H1 (cell line): ENCODE measurements at regions not wholly inside any gene's neighbourhood (a gene's known extent, or its start where the extent isn't known, plus 50 kb on each side); places are given as distances from the start of the nearest gene placed in this dataset.

Experiments used
- CTCF ChIA-PET: fragments of 300-600 bp; sonication (Branson Sonifier 250); formaldehyde crosslinking; loops from one replicate; lab custom pipeline; 2021; ENCODE audit not compliant: partially characterized antibody; lab: Charles Lee
- POLR2A ChIA-PET: fragments of 300-600 bp; sonication (Branson Sonifier 250); formaldehyde crosslinking; loops from one replicate; lab custom pipeline; 2021; ENCODE audit warnings: inconsistent platforms; ENCODE audit not compliant: partially characterized antibody; lab: Charles Lee
- DNase-seq, 2 experiments: peaks; one replicate each; pipeline versions ENCODE4 v3.0.0 to v3.0.0-alpha.2; 2010 to 2022; ENCODE audit warnings: low spot score in 2 of 2, low read depth in 1 of 2, mixed read lengths in 1 of 2
- FAIRE-seq: peaks from 2 replicates; lab custom pipeline; 2011; peaks lifted over from hg19 to GRCh38; lab: Jason Lieb, UNC
- H2AFZ ChIP-seq: 2 replicates; pipeline ENCODE4 v1.8.1; 2012; ENCODE audit warnings: low read length, inconsistent platforms
- H2AK5ac ChIP-seq: 2 replicates; pipeline ENCODE4 v1.6.1; 2013; ENCODE audit warnings: low read depth, low read length
- H2BK120ac ChIP-seq: replicated peaks from 2 replicates; pipeline ENCODE3; 2013; ENCODE audit warnings: low read depth, low read length, inconsistent platforms
- H2BK12ac ChIP-seq: 2 replicates; pipeline ENCODE4 v1.6.1; 2013; ENCODE audit warnings: low read depth, low read length
- H2BK15ac ChIP-seq: 2 replicates; pipeline ENCODE4 v1.6.1; 2013; ENCODE audit warnings: low read length
- H2BK20ac ChIP-seq: 2 replicates; pipeline ENCODE4 v1.6.1; 2013; ENCODE audit warnings: low read length
- H2BK5ac ChIP-seq: 2 replicates; pipeline ENCODE4 v1.6.1; 2013; ENCODE audit warnings: low read depth, low read length
- H3K14ac ChIP-seq: 2 replicates; pipeline ENCODE4 v1.6.1; 2013; ENCODE audit warnings: inconsistent platforms; ENCODE audit not compliant: insufficient read length
- H3K18ac ChIP-seq: 2 replicates; pipeline ENCODE4 v1.6.1; 2013; ENCODE audit warnings: low read length; ENCODE audit errors: extremely low read depth
- H3K23ac ChIP-seq: 2 replicates; pipeline ENCODE4 v1.6.1; 2013; ENCODE audit warnings: inconsistent platforms; ENCODE audit not compliant: insufficient read length
- H3K23me2 ChIP-seq: 2 replicates; pipeline ENCODE4 v1.6.1; 2013; ENCODE audit warnings: low read depth, low read length
- H3K27ac ChIP-seq: 2 replicates; pipeline ENCODE4 v1.6.1; 2011; ENCODE audit warnings: low read depth, low read length, inconsistent platforms
- H3K27me3 ChIP-seq, 4 experiments: replicated peaks in 1 of 4; 1 replicate in 1 of 4; 2 replicates in 3 of 4; pipeline versions ENCODE4 v1.6.1 to v1.8.1; 2011 to 2013; ENCODE audit warnings: low read length in 3 of 4, mild to moderate bottlenecking in 3 of 4, inconsistent platforms in 2 of 4, mixed read lengths in 2 of 4, moderate library complexity in 1 of 4; ENCODE audit not compliant: control insufficient read depth in 3 of 4, insufficient read depth in 3 of 4; ENCODE audit errors: extremely low read depth in 1 of 4
- H3K36me3 ChIP-seq, 4 experiments: 2 replicates each; pipeline versions ENCODE4 v1.6.1 to v1.8.1; 2011 to 2013; ENCODE audit warnings: mild to moderate bottlenecking in 4 of 4, low read length in 3 of 4, moderate library complexity in 2 of 4, control low read depth in 1 of 4, inconsistent platforms in 1 of 4; ENCODE audit not compliant: insufficient read depth in 4 of 4, control insufficient read depth in 2 of 4
- H3K4ac ChIP-seq: replicated peaks from 2 replicates; pipeline ENCODE3; 2013; ENCODE audit warnings: low read length, low read depth, mixed read lengths, inconsistent platforms; ENCODE audit not compliant: insufficient read length
- H3K4me1 ChIP-seq, 4 experiments: replicated peaks in 1 of 4; 1 replicate in 1 of 4; 2 replicates in 3 of 4; pipeline versions ENCODE4 v1.6.1 to v1.8.1; 2011 to 2013; ENCODE audit warnings: low read length in 3 of 4, inconsistent platforms in 2 of 4, mixed read lengths in 1 of 4; ENCODE audit not compliant: insufficient read depth in 4 of 4, control insufficient read depth in 3 of 4
- H3K4me2 ChIP-seq, 2 experiments: 2 replicates each; pipeline versions ENCODE4 v1.6.1 to v1.8.1; 2011 to 2013; ENCODE audit warnings: low read depth in 2 of 2, low read length in 2 of 2, control low read depth in 1 of 2, inconsistent platforms in 1 of 2, mild to moderate bottlenecking in 1 of 2; ENCODE audit not compliant: insufficient read depth in 1 of 2
- H3K4me3 ChIP-seq, 4 experiments: fragments of 200-600, 300-600 bp in 1 of 4; sonication (generic), shearing (Covaris generic), sonication (Bioruptor Twin) in 1 of 4; 2 replicates each; pipeline versions ENCODE4 v1.5.1 to v1.8.1; 2011 to 2016; ENCODE audit warnings: low read length in 4 of 4, low read depth in 3 of 4, control low read depth in 2 of 4, inconsistent platforms in 2 of 4, mild to moderate bottlenecking in 2 of 4, mixed read lengths in 1 of 4, moderate library complexity in 1 of 4; ENCODE audit not compliant: insufficient read depth in 2 of 4; ENCODE audit errors: extremely low read depth in 1 of 4
- H3K56ac ChIP-seq: replicated peaks from 2 replicates; pipeline ENCODE3; 2013; ENCODE audit warnings: low read depth, mild to moderate bottlenecking, mixed read lengths, low read length, inconsistent platforms; ENCODE audit not compliant: insufficient read length
- H3K79me1 ChIP-seq: 2 replicates; pipeline ENCODE4 v1.6.1; 2013; ENCODE audit warnings: low read depth, low read length, control low read depth
- H3K79me2 ChIP-seq, 2 experiments: 2 replicates each; pipeline versions ENCODE4 v1.6.1 to v1.8.1; 2012 to 2013; ENCODE audit warnings: low read length in 2 of 2, mild to moderate bottlenecking in 2 of 2, inconsistent platforms in 1 of 2; ENCODE audit not compliant: insufficient read depth in 2 of 2, control insufficient read depth in 1 of 2
- H3K9ac ChIP-seq, 4 experiments: replicated peaks in 1 of 4; 1 replicate in 1 of 4; 2 replicates in 3 of 4; pipeline versions ENCODE4 v1.6.1 to v1.8.1; 2011 to 2013; ENCODE audit warnings: low read depth in 3 of 4, low read length in 3 of 4, control low read depth in 2 of 4, mild to moderate bottlenecking in 2 of 4, moderate library complexity in 2 of 4, inconsistent platforms in 1 of 4; ENCODE audit errors: extremely low read depth in 1 of 4
- H3K9me3 ChIP-seq, 2 experiments: 2 replicates each; pipeline versions ENCODE4 v1.6.1 to v1.8.1; 2012 to 2013; ENCODE audit warnings: mild to moderate bottlenecking in 2 of 2, moderate library complexity in 2 of 2, control low read depth in 1 of 2, inconsistent platforms in 1 of 2, low read depth in 1 of 2, low read length in 1 of 2, mixed read lengths in 1 of 2; ENCODE audit not compliant: insufficient read depth in 2 of 2
- H4K20me1 ChIP-seq, 2 experiments: replicated peaks in 1 of 2; 2 replicates each; pipeline versions ENCODE3 to v1.8.1; 2011 to 2013; ENCODE audit warnings: inconsistent platforms in 2 of 2, low read length in 2 of 2, mild to moderate bottlenecking in 1 of 2; ENCODE audit not compliant: insufficient read depth in 2 of 2, control insufficient read depth in 1 of 2
- H4K5ac ChIP-seq: 2 replicates; pipeline ENCODE4 v1.6.1; 2013; ENCODE audit warnings: low read length, low read depth, mixed read lengths, inconsistent platforms; ENCODE audit not compliant: insufficient read length
- H4K8ac ChIP-seq: 2 replicates; pipeline ENCODE4 v1.8.0; 2013; ENCODE audit warnings: mild to moderate bottlenecking, moderate library complexity, low read length, inconsistent platforms; ENCODE audit not compliant: insufficient read depth; ENCODE audit errors: extremely low read depth
- H4K91ac ChIP-seq: replicated peaks from 2 replicates; pipeline ENCODE3; 2013; ENCODE audit warnings: low read length, mixed read lengths, inconsistent platforms; ENCODE audit not compliant: insufficient read length
- CBX8 ChIP-seq: fragments of 300-800, 300-1000 bp; sonication (generic); IDR thresholded peaks from 2 replicates; pipeline ENCODE4 v1.7.1; 2016; ENCODE audit warnings: low read depth, low read length, borderline replicate concordance
- GABPA ChIP-seq: IDR thresholded peaks from 2 replicates; pipeline ENCODE4 v1.6.1; 2011; ENCODE audit warnings: mild to moderate bottlenecking, low read length, moderate library complexity, borderline replicate concordance; ENCODE audit not compliant: insufficient read depth
- WGBS, 2 experiments: shearing (Covaris generic) in 1 of 2; methylation state at CpG; one replicate each; pipeline versions ENCODE4 v1.1.6 to v1.1.7; 2013 to 2015; ENCODE audit warnings: low lambda C conversion rate in 2 of 2, mixed read lengths in 2 of 2, inconsistent platforms in 1 of 2, low coverage in 1 of 2, missing lambda C conversion rate in 1 of 2; ENCODE audit not compliant: insufficient replicate concordance in 2 of 2, insufficient coverage in 1 of 2, insufficient read length in 1 of 2; ENCODE audit errors: extremely low coverage in 1 of 2, missing lambda C conversion rate in 1 of 2; 5-methylcytosine and 5-hydroxymethylcytosine counted together

GRCh38 chr4:117801756-117802155, 232.5 kb upstream of the NDST3 start:
- Histone ChIP-seq H3K4ac (no peak overlapping the region), H3K79me2 (no peaks in the 10 kb centered on the region), H2BK120ac (no peak overlapping the region), H2BK5ac (no peak overlapping the region), H3K9me3 (no peaks in the 10 kb centered on the region), H3K14ac (no peak overlapping the region), H4K91ac (no peak overlapping the region), H3K9ac (no peak overlapping the region; a peak in 1 of 7 replicates), H3K23me2 (no peaks in the 10 kb centered on the region), H3K27ac (no peak overlapping the region), H4K20me1 (no peaks in the 10 kb centered on the region), H3K18ac (no peak overlapping the region), H3K56ac (no peak overlapping the region), H3K4me2 (no peak overlapping the region), H3K4me3 (no peak overlapping the region), H2BK15ac (no peak overlapping the region), H4K8ac (no peak overlapping the region), H2BK20ac (no peak overlapping the region), H2BK12ac (no peak overlapping the region), H4K5ac (no peak overlapping the region), H3K27me3 (no peaks in the 10 kb centered on the region), H3K36me3 (no peaks in the 10 kb centered on the region), H2AFZ (no peak overlapping the region), H3K23ac (no peak overlapping the region), H3K4me1 (no peaks in the 10 kb centered on the region; a peak in 1 of 7 replicates), H2AK5ac (no peak overlapping the region), H3K79me1 (no peaks in the 10 kb centered on the region)
- ChIA-PET POLR2A (no interaction called here), CTCF (interaction anchor here (0.6 kb wide), 1 partner anchor 230 kb away, joined by 3 read pairs; no protein-coding TSS in a partner anchor)
- 75% methylated on average over 2 of the region's 2 CpGs; no CpG with 5 or more reads in 1 of the 2 experiments for WGBS, 2 experiments
- no peak for FAIRE-seq
- no peak for DNase-seq
- no peak for TF ChIP-seq GABPA
- TF ChIP-seq CBX8 = no peak
